DND-41 (cell line): ENCODE measurements at regions not wholly inside any gene's neighbourhood (a gene's known extent, or its start where the extent isn't known, plus 50 kb on each side); places are given as distances from the start of the nearest gene placed in this dataset.

Experiments
- ATAC-seq: fragments of 200-7000 bp; cut with Tn5 transposase; 3 replicates; pipeline ENCODE4 v1.9.1; 2021; ENCODE audit warnings: low read depth; ENCODE audit not compliant: insufficient read depth
- DNase-seq: peaks from one replicate; pipeline ENCODE4 v3.0.0-alpha.2; 2020
- H2AFZ ChIP-seq: 2 replicates; pipeline ENCODE4 v1.6.0; 2012; ENCODE audit warnings: low read depth, low read length
- H3K27ac ChIP-seq: 2 replicates; pipeline ENCODE4 v1.5.1; 2012; ENCODE audit warnings: low read length, inconsistent platforms
- H3K27me3 ChIP-seq: fragments of 200-600 bp; sonication (generic); 2 replicates; pipeline ENCODE4 v1.6.0; 2012; ENCODE audit warnings: low read length, mild to moderate bottlenecking, inconsistent platforms; ENCODE audit not compliant: insufficient read depth, poor library complexity
- H3K36me3 ChIP-seq: 2 replicates; pipeline ENCODE4 v1.5.1; 2012; ENCODE audit warnings: low read length, inconsistent platforms; ENCODE audit not compliant: insufficient read depth
- H3K4me1 ChIP-seq: 2 replicates; pipeline ENCODE4 v1.5.1; 2012; ENCODE audit warnings: mild to moderate bottlenecking, low read length; ENCODE audit not compliant: insufficient read depth
- H3K4me2 ChIP-seq: 2 replicates; pipeline ENCODE4 v1.6.0; 2012; ENCODE audit warnings: mild to moderate bottlenecking, moderate library complexity, low read length, inconsistent platforms; ENCODE audit not compliant: insufficient read depth
- H3K4me3 ChIP-seq, 2 experiments: fragments of 200-600 bp in 1 of 2; shearing (Covaris generic) in 1 of 2; 2 replicates each; pipeline ENCODE4 v1.5.1; 2012 to 2016; ENCODE audit warnings: inconsistent platforms in 2 of 2, low read length in 2 of 2, mild to moderate bottlenecking in 2 of 2, low read depth in 1 of 2, moderate library complexity in 1 of 2
- H3K79me2 ChIP-seq: 2 replicates; pipeline ENCODE4 v1.6.0; 2012; ENCODE audit warnings: low read length, inconsistent platforms; ENCODE audit not compliant: insufficient read depth
- H3K9ac ChIP-seq: 2 replicates; pipeline ENCODE4 v1.6.0; 2012; ENCODE audit warnings: low read depth, mild to moderate bottlenecking, inconsistent platforms, low read length, moderate library complexity
- H3K9me3 ChIP-seq: 2 replicates; pipeline ENCODE4 v1.5.1; 2012; ENCODE audit warnings: low read length, moderate library complexity, mild to moderate bottlenecking, inconsistent platforms; ENCODE audit not compliant: insufficient read depth, severe bottlenecking
- H4K20me1 ChIP-seq: 2 replicates; pipeline ENCODE4 v1.6.0; 2012; ENCODE audit warnings: low read length; ENCODE audit not compliant: insufficient read depth
- EZH2 ChIP-seq: IDR thresholded peaks from 3 replicates; pipeline ENCODE4 v1.6.1; 2012; ENCODE audit warnings: borderline replicate concordance, low read depth, mild to moderate bottlenecking, moderate library complexity, low read length, inconsistent platforms; ENCODE audit not compliant: severe bottlenecking
- TF ChIP-seq, protein P1 (sequence below): IDR thresholded peaks from 2 replicates; pipeline ENCODE4 v1.5.1; 2012; ENCODE audit warnings: borderline replicate concordance, low read length, moderate library complexity, mild to moderate bottlenecking; ENCODE audit not compliant: poor library complexity, severe bottlenecking; ENCODE audit errors: extremely low read depth

DNA sequence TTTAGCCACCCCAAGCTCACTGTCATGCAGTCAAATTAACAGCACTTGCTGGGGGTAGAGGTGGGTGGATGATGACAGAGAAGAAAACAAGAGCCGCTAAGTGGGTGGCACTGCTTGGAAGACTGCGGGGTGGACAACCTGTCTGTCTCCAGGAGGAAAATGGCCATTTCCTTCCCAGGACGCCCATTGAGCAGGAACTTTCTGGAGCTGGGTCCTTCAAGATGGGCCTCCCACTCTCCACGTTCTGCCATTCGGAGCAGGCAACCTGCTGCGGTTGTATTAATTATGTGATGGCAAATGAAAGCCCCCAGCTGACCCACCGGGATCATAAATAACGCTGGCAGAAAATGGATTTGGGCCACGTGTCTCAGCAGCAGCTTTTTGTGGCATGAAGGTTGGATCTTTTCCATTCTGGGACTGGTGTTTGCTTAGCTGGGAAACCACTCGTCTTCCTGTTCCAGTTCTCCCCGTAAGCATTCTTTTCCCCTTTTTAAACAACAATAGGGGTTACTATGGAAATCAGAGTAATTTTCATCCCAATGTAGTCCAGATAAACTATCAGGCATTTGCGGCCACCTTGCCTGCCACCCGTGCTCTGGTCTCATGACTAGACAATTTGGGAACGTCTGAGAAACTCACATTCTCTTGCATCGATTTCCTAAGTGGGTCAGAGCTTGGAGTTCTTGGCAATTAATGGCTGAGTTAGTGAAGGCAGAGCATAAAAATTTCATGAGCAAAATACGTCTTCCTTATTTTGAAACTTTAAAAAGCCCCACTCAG, 215.5 kb downstream of the ANKRD60 start:
- Histone ChIP-seq H3K27ac (no peak overlapping the region), H3K4me3 (no peak overlapping the region), H3K9ac (no peak overlapping the region), H3K36me3 (no peaks in the 10 kb centered on the region), H3K9me3 (no peaks in the 10 kb centered on the region), H3K27me3 (peaks cover 13% of the 10 kb centered on the region), H2AFZ (no peak overlapping the region), H3K4me2 (no peak overlapping the region), H3K79me2 (no peaks in the 10 kb centered on the region), H4K20me1 (peaks cover 8% of the 10 kb centered on the region; the same call in 1 of the 2 replicates), H3K4me1 (no peaks in the 10 kb centered on the region)
- TF ChIP-seq, protein P1, sequence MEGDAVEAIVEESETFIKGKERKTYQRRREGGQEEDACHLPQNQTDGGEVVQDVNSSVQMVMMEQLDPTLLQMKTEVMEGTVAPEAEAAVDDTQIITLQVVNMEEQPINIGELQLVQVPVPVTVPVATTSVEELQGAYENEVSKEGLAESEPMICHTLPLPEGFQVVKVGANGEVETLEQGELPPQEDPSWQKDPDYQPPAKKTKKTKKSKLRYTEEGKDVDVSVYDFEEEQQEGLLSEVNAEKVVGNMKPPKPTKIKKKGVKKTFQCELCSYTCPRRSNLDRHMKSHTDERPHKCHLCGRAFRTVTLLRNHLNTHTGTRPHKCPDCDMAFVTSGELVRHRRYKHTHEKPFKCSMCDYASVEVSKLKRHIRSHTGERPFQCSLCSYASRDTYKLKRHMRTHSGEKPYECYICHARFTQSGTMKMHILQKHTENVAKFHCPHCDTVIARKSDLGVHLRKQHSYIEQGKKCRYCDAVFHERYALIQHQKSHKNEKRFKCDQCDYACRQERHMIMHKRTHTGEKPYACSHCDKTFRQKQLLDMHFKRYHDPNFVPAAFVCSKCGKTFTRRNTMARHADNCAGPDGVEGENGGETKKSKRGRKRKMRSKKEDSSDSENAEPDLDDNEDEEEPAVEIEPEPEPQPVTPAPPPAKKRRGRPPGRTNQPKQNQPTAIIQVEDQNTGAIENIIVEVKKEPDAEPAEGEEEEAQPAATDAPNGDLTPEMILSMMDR, result no peak
- TF ChIP-seq EZH2, result no peak
- DNase-seq, result no peak
- ATAC-seq, result no peak

DNA sequence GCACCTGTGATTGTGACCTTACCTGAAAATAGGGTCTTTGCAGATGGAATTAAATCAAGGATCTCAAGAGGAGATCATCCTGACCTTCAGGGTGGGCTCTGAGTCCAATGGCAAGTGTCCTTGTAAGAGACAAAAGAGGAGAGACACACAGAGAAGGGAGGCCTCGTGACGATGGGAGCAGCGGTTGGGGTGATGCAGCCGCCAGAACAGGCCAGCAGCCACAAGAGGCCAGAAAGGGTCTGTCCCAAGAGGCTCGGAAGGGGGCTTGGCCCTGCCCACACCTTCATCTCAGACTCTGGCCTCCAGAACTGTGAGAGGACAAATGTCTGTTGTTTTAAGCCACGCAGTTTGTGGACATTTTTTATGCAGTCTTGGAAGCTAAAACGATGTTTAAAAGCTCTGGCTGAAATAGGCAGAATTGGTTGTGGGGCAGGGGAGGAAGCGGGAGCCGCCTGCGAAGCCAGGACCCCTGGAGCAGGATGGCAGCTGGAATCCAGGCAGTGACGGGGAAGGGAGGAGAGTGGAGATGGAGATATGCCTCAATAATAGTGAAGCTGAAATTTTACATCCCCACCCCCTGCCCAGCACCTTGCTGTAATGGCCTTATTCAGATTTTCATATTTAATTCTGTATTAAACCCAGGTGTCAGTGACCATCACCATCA, 216.4 kb downstream of the ANKRD60 start:
- Histone ChIP-seq H3K27me3 (peaks cover 13% of the 10 kb centered on the region), H2AFZ (no peak overlapping the region), H3K4me3 (no peak overlapping the region), H4K20me1 (0 out of 2 replicates have a peak, but pooled peaks cover 8% of the 10 kb centered on the region), H3K9me3 (no peaks in the 10 kb centered on the region), H3K4me1 (no peaks in the 10 kb centered on the region), H3K4me2 (no peak overlapping the region), H3K36me3 (no peaks in the 10 kb centered on the region), H3K79me2 (no peaks in the 10 kb centered on the region), H3K9ac (no peak overlapping the region), H3K27ac (no peak overlapping the region)
- TF ChIP-seq EZH2, result no peak
- TF ChIP-seq, protein P1, result no peak
- ATAC-seq (no peak), DNase-seq (no peak)

- Histone ChIP-seq H3K27me3 (peaks cover 13% of the 10 kb centered on the region), H3K4me2 (no peak overlapping the region), H3K79me2 (no peaks in the 10 kb centered on the region), H4K20me1 (0 out of 2 replicates have a peak, but pooled peaks cover 8% of the 10 kb centered on the region), H3K4me1 (no peaks in the 10 kb centered on the region), H3K4me3 (no peak overlapping the region), H3K36me3 (no peaks in the 10 kb centered on the region), H2AFZ (no peak overlapping the region), H3K9ac (no peak overlapping the region), H3K9me3 (no peaks in the 10 kb centered on the region), H3K27ac (no peak overlapping the region)
- DNase-seq (no peak), ATAC-seq (no peak)
- TF ChIP-seq EZH2, result no peak
- TF ChIP-seq, protein P1, result no peak
Measured at GRCh38 chr20:58011106-58011946, 217.1 kb downstream of the ANKRD60 start.
